Esophagus squamous epithelium (tissue), 4 donors: ENCODE measurements at regions not wholly inside any gene's neighbourhood (a gene's known extent, or its start where the extent isn't known, plus 50 kb on each side); places are given as distances from the start of the nearest gene placed in this dataset.

Source experiments
- POLR2A ChIP-seq, 4 donors: fragments of 450-650 bp; IDR thresholded peaks; one replicate each; pipeline ENCODE4 v1.6.1; 2017; ENCODE audit warnings: antibody characterized with exemption in 4 of 4, mild to moderate bottlenecking in 4 of 4, moderate library complexity in 3 of 4
- TF ChIP-seq, protein P1 (sequence below), 6 experiments: fragments of 450-650 bp in 4 of 6; fragments of 200-600 bp in 2 of 6; sonication (generic) in 2 of 6; IDR thresholded peaks; one replicate each; pipeline ENCODE4 v1.5.1; 2016 to 2019; ENCODE audit warnings: antibody characterized with exemption in 6 of 6, mild to moderate bottlenecking in 4 of 6, moderate library complexity in 4 of 6

DNA sequence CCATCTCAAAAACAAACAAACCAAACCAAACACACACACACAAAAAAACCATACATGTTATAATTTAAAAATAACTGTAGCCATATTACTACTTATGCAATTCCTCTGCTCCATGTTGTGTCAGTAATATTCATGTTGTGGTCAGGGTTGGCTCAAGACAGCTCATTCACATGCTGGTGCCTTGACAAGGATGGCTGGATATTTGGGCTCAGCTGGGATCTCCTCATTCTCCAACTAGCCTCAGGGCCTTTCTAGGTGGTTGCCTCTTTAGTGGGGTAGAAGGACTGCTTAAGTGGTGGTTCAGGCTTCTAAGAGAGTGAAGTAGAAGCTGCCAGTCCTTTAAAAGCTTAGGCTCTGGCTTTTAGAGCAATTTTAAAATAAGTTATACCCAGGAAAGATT, 189.3 kb downstream of the ADRA2A start:
- TF ChIP-seq, protein P1, sequence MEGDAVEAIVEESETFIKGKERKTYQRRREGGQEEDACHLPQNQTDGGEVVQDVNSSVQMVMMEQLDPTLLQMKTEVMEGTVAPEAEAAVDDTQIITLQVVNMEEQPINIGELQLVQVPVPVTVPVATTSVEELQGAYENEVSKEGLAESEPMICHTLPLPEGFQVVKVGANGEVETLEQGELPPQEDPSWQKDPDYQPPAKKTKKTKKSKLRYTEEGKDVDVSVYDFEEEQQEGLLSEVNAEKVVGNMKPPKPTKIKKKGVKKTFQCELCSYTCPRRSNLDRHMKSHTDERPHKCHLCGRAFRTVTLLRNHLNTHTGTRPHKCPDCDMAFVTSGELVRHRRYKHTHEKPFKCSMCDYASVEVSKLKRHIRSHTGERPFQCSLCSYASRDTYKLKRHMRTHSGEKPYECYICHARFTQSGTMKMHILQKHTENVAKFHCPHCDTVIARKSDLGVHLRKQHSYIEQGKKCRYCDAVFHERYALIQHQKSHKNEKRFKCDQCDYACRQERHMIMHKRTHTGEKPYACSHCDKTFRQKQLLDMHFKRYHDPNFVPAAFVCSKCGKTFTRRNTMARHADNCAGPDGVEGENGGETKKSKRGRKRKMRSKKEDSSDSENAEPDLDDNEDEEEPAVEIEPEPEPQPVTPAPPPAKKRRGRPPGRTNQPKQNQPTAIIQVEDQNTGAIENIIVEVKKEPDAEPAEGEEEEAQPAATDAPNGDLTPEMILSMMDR (IDR thresholded peaks at IDR 0.05) = no peak
- TF ChIP-seq POLR2A (IDR thresholded peaks at IDR 0.05) = no peak
